VCaP (cell line): ENCODE measurements at regions not wholly inside any gene's neighbourhood (a gene's known extent, or its start where the extent isn't known, plus 50 kb on each side); places are given as distances from the start of the nearest gene placed in this dataset.

Experiments
- H3K27ac ChIP-seq: fragments of 450-650 bp; 2 replicates; pipeline ENCODE4 v1.5.1; 2017
- TF ChIP-seq, protein P1 (sequence below): fragments of 450-650 bp; conservative IDR thresholded peaks from 2 replicates; pipeline ENCODE4 v1.5.1; 2017; ENCODE audit warnings: mild to moderate bottlenecking, moderate library complexity

DNA sequence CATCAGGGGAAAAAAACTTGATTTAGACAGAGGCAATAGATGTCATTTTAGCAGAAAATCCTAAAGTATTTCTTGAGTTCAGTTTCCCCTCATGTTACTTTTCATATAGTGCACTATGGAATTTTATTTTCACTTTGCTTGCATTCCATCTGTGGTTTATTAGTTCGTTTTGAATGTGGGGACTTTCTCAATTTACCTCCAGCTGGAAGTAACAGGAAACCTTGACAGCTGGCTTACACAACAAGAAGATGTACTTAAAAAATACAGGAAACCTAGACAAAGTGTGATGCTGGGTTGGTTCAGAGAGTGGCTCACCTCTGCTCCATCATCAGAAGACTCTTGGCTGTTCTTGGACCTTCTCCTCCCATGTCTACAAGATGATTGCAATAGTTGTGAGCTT is 567.0 kb downstream of the CETN3 start:
- no peak overlapping the region for H3K27ac ChIP-seq
- TF ChIP-seq, protein P1, sequence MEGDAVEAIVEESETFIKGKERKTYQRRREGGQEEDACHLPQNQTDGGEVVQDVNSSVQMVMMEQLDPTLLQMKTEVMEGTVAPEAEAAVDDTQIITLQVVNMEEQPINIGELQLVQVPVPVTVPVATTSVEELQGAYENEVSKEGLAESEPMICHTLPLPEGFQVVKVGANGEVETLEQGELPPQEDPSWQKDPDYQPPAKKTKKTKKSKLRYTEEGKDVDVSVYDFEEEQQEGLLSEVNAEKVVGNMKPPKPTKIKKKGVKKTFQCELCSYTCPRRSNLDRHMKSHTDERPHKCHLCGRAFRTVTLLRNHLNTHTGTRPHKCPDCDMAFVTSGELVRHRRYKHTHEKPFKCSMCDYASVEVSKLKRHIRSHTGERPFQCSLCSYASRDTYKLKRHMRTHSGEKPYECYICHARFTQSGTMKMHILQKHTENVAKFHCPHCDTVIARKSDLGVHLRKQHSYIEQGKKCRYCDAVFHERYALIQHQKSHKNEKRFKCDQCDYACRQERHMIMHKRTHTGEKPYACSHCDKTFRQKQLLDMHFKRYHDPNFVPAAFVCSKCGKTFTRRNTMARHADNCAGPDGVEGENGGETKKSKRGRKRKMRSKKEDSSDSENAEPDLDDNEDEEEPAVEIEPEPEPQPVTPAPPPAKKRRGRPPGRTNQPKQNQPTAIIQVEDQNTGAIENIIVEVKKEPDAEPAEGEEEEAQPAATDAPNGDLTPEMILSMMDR: no peak

DNA sequence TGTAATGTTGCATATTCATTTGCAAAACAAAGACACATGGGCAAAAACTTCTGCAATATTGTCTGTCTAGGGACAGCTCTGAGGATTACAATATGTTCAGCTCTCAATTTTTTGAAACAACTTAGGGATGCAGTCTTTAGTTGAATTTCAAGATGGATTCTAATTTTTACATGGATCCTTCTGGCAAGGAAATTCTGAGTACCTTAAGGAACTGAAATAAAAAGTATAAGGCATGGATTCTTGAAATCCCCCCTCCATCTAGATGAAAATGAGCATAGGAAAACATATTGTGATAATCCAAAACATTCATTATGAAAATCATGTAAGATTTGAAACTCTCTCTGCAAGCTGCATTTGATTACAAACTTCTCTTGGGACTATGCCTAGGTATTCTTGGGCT is 568.6 kb downstream of the CETN3 start:
- H3K27ac ChIP-seq: no peak overlapping the region
- TF ChIP-seq, protein P1: no peak

DNA sequence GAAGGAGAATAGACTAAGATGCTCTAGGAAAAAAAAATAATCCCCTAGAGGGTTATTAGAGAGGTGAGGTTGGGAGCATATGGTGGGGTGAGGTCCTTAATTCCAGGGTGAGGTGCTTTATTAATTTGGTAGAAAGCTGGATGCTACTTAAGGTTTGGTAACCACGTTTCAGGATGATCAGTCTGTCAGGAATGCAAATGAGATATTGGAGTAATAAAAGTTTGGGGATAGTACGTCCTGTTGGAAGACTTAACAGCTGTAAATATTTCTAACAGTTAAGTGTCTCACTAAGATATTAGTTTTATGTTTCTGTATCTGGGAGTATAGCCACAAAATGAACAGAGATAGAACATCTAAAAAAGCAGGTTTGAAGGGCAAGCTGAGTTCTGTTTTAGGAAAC is 578.9 kb downstream of the CETN3 start:
- no peak overlapping the region for H3K27ac ChIP-seq
- TF ChIP-seq, protein P1: no peak

DNA sequence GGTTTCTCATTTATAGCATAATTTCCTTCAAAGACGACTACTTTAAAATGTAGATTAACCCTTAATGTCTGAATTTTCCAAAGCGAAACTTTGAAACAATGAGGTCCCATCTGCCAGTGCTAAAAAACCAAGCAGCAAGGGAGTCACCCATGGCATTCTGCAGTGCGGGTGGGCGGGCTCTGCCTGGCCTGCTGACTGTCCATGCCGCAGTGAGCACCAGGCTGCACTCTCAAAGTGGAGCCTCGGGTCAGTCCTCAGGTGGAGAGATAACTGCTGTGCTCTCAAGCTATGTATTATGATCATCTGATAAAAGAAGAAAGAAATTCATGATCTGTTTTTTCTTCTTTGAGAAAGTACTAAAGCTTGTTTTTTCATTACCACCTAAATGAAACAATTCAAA is 581.6 kb downstream of the CETN3 start:
- TF ChIP-seq, protein P1: no peak
- H3K27ac ChIP-seq: no peak overlapping the region

DNA sequence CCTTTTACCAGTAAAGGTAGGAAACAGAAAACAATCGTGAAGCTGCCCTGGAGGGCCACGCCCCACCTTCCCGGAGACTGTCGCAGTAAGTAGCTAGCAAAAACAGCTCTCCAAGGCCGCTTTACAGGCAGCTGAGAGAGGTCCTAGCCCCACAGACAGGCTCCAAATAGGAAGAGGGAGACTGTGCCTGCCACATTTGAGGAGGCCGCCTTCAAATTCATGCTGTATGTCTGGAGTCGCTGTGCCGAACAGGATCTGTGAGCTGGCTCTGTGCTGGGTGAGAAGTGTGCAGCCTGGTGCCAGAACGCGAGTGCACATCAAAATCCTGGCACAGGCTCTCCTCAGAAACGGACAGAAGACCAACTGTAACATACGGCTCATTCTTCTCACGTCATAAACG is 582.2 kb downstream of the CETN3 start:
- TF ChIP-seq, protein P1: no peak
- H3K27ac ChIP-seq: no peak overlapping the region

DNA sequence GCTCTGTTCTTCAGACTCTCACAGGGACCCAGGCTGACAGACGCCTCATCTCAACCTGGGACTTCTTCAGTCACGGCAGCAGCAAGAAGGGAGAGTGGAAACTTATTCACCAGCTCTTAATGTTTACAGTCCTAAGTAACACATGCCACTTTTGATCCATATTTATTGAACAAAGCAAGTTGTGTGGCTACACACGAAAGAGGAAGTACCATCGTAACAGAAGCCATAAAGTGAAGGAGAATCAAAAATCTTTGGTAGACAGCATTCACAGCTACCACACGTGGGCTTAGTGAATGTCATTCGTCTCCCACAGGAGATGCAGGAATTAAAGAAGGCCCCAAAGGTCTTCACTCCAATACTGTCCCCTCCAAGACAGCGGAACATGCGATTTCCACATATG is 582.6 kb downstream of the CETN3 start:
- TF ChIP-seq, protein P1: no peak
- H3K27ac ChIP-seq: no peak overlapping the region

DNA sequence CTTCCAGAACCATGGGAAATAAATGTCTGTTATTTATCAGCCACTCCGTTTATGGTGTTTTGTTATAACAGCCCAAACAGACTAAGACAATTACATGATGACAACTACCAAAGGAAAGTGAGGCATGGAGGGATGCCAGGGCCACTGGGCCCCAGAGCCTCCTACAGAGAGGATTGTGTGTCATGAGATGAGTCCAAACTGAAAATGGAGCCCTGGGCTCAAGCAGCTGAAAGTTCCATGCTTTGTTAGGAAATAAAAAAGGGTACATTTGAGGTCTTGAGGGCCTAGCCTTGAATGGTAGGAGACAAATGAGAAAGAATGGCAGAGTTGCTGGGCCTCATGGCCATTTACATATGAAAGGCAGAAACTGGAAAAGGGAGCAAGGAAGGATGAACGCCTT is 586.5 kb downstream of the CETN3 start:
- no peak overlapping the region for H3K27ac ChIP-seq
- TF ChIP-seq, protein P1: no peak

DNA sequence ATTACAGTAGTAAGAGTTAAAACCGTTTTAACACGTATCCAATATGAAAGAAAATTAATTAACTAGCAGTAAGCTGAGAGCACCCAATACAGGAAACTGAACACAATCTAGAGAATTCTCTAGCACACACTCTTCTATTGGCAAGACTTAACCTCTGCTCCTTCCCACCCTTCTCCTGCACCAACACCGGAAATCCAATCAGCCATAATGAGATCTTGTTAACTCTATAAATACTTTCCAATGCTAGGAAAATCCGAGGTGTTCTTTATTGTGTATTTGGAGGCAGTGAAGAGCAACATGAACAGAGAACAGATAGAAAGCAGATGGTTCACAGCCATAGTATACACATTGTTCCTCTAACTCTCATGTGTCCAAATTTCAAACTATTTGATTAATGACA is 591.7 kb downstream of the CETN3 start:
- H3K27ac ChIP-seq: no peak overlapping the region
- TF ChIP-seq, protein P1: no peak
